BJ (cell line): ENCODE measurements at regions not wholly inside any gene's neighbourhood (a gene's known extent, or its start where the extent isn't known, plus 50 kb on each side); places are given as distances from the start of the nearest gene placed in this dataset.

Experiments
- CTCF ChIA-PET: fragments of 350-600 bp; formaldehyde crosslinking; extraction: SDS; loops from one replicate; lab custom pipeline; 2021; ENCODE audit warnings: antibody characterized with exemption, inconsistent platforms; lab: Yijun Ruan, JAX
- POLR2A ChIA-PET: fragments of 300-600 bp; sonication (Branson Sonifier 250); formaldehyde crosslinking; extraction: SDS; loops from one replicate; lab custom pipeline; 2021; ENCODE audit warnings: antibody characterized with exemption; lab: Charles Lee
- DNase-seq: peaks from one replicate; pipeline ENCODE4 v3.0.0-alpha.2; 2011; ENCODE audit warnings: low read depth
- H3K27me3 ChIP-seq: 2 replicates; pipeline ENCODE4 v1.6.0; 2011; ENCODE audit warnings: low read length; ENCODE audit not compliant: control insufficient read depth, insufficient read depth
- H3K36me3 ChIP-seq: 2 replicates; pipeline ENCODE4 v1.5.1; 2011; ENCODE audit warnings: low read length; ENCODE audit not compliant: control insufficient read depth, insufficient read depth
- H3K4me3 ChIP-seq: 2 replicates; pipeline ENCODE4 v1.5.1; 2011; ENCODE audit warnings: low read depth, mild to moderate bottlenecking, control low read depth, low read length
- CTCF ChIP-seq: IDR thresholded peaks from 2 replicates; pipeline ENCODE4 v1.5.1; 2011; ENCODE audit warnings: low read depth, mild to moderate bottlenecking, control low read depth, inconsistent platforms, low read length, moderate library complexity; ENCODE audit not compliant: insufficient read depth

- no peak for DNase-seq
- Histone ChIP-seq H3K4me3 (no peak overlapping the region), H3K27me3 (no peaks in the 10 kb centered on the region), H3K36me3 (no peaks in the 10 kb centered on the region)
- ChIA-PET CTCF (no interaction called here), POLR2A (no interaction called here)
- no peak for TF ChIP-seq CTCF
Observed at GRCh38 chr5:105350486-105351140, 1788.0 kb upstream of the NUDT12 start.

- Histone ChIP-seq H3K4me3 (no peak overlapping the region), H3K36me3 (no peaks in the 10 kb centered on the region), H3K27me3 (no peaks in the 10 kb centered on the region)
- no peak for TF ChIP-seq CTCF
- ChIA-PET POLR2A (no interaction called here), CTCF (no interaction called here)
- DNase-seq: no peak
Observed at GRCh38 chr5:105331558-105331957, 1769.0 kb upstream of the NUDT12 start.

GRCh38 chr5:105330185-105330584, 1767.6 kb upstream of the NUDT12 start:
- CTCF ChIA-PET: no interaction called here
- no peak overlapping the region for H3K4me3 ChIP-seq
- H3K36me3 ChIP-seq: no peaks in the 10 kb centered on the region
- no peak for TF ChIP-seq CTCF
- DNase-seq: no peak
- no peaks in the 10 kb centered on the region for H3K27me3 ChIP-seq
- POLR2A ChIA-PET: no interaction called here

GRCh38 chr5:105304859-105305258, 1742.3 kb upstream of the NUDT12 start:
- CTCF ChIA-PET: no interaction called here
- DNase-seq: no peak
- TF ChIP-seq CTCF: no peak
- Histone ChIP-seq H3K4me3 (no peak overlapping the region), H3K36me3 (no peaks in the 10 kb centered on the region), H3K27me3 (no peaks in the 10 kb centered on the region)
- POLR2A ChIA-PET: no interaction called here

GRCh38 chr5:105288946-105289345, 1726.4 kb upstream of the NUDT12 start:
- no peak for DNase-seq
- POLR2A ChIA-PET: no interaction called here
- TF ChIP-seq CTCF: no peak
- CTCF ChIA-PET: no interaction called here
- Histone ChIP-seq H3K36me3 (no peaks in the 10 kb centered on the region), H3K27me3 (no peaks in the 10 kb centered on the region), H3K4me3 (no peak overlapping the region)
